T-cell (primary cell): ENCODE measurements at regions not wholly inside any gene's neighbourhood (a gene's known extent, or its start where the extent isn't known, plus 50 kb on each side); places are given as distances from the start of the nearest gene placed in this dataset.

ENCODE experiments used
- ATAC-seq, 4 experiments: fragments of 200-7000 bp in 3 of 4; fragments of 150-1000 bp in 1 of 4; cut with Tn5 transposase; replicated peaks in 1 of 4; 1 replicate in 3 of 4; 2 replicates in 1 of 4; pipeline ENCODE4 v1.10.0; 2021; ENCODE audit warnings: moderate library complexity in 3 of 4, mild to moderate bottlenecking in 2 of 4, moderate number of reproducible peaks in 1 of 4
- CTCF ChIA-PET, 2 donors: fragments of 300-600 bp; sonication (Branson Sonifier 250); formaldehyde crosslinking; loops; one replicate each; lab custom pipeline; 2022; ENCODE audit warnings: antibody characterized with exemption in 2 of 2; lab: Charles Lee
- POLR2A ChIA-PET, 2 donors: fragments of 300-600 bp; sonication (Branson Sonifier 250); formaldehyde crosslinking; loops; one replicate each; lab custom pipeline; 2022; ENCODE audit warnings: antibody characterized with exemption in 2 of 2; lab: Charles Lee
- DNase-seq, 35 experiments: peaks; one replicate each; pipeline versions ENCODE4 v3.0.0 to v3.0.0-alpha.2; 2013 to 2023
- H3K27ac ChIP-seq: one replicate; pipeline ENCODE4 v1.5.1; 2013; ENCODE audit warnings: low read length
- H3K27me3 ChIP-seq, 2 experiments: replicated peaks in 1 of 2; 1 replicate in 1 of 2; 2 replicates in 1 of 2; pipeline versions ENCODE4 v1.6.1 to v1.7.0; 2013; ENCODE audit warnings: low read length in 1 of 2, mixed read lengths in 1 of 2; ENCODE audit not compliant: control insufficient read depth in 2 of 2, insufficient read depth in 2 of 2; ENCODE audit errors: extremely low read depth in 1 of 2
- H3K36me3 ChIP-seq, 2 donors: 1 replicate in 1 of 2; 2 replicates in 1 of 2; pipeline versions ENCODE4 v1.6.1 to v1.7.0; 2013; ENCODE audit warnings: low read length in 1 of 2; ENCODE audit not compliant: control insufficient read depth in 2 of 2, insufficient read depth in 1 of 2; ENCODE audit errors: extremely low read depth in 1 of 2
- H3K4me1 ChIP-seq, 2 experiments: 1 replicate in 1 of 2; 2 replicates in 1 of 2; pipeline versions ENCODE4 v1.6.1 to v1.7.0; 2013; ENCODE audit warnings: low read length in 2 of 2, mixed read lengths in 1 of 2; ENCODE audit not compliant: insufficient read depth in 2 of 2, control insufficient read depth in 1 of 2; ENCODE audit errors: extremely low read depth in 1 of 2
- H3K4me3 ChIP-seq, 2 donors: 1 replicate in 1 of 2; 2 replicates in 1 of 2; pipeline versions ENCODE4 v1.5.1 to v1.7.0; 2013; ENCODE audit warnings: mild to moderate bottlenecking in 2 of 2, low read length in 1 of 2, moderate library complexity in 1 of 2; ENCODE audit not compliant: control insufficient read depth in 1 of 2; ENCODE audit errors: extremely low read depth in 1 of 2
- H3K9me3 ChIP-seq: 2 replicates; pipeline ENCODE4 v1.7.0; 2013
- H3K27ac Mint-ChIP-seq, 2 donors: one replicate each; pipeline ENCODE4 v1.8.0; 2020 to 2021; ENCODE audit warnings: mild to moderate bottlenecking in 2 of 2, mixed read lengths in 2 of 2
- H3K27me3 Mint-ChIP-seq, 2 donors: one replicate each; pipeline ENCODE4 v1.8.0; 2021 to 2022; ENCODE audit warnings: mixed read lengths in 2 of 2
- H3K36me3 Mint-ChIP-seq: one replicate; pipeline ENCODE4 v1.8.0; 2021; ENCODE audit warnings: mixed read lengths
- H3K4me1 Mint-ChIP-seq, 3 donors: one replicate each; pipeline ENCODE4 v1.8.0; 2020 to 2022; ENCODE audit warnings: mixed read lengths in 3 of 3, mild to moderate bottlenecking in 1 of 3
- H3K4me3 Mint-ChIP-seq, 3 donors: one replicate each; pipeline ENCODE4 v1.8.0; 2020 to 2022; ENCODE audit warnings: mild to moderate bottlenecking in 3 of 3, mixed read lengths in 3 of 3, moderate library complexity in 3 of 3
- H3K9me3 Mint-ChIP-seq, 3 donors: one replicate each; pipeline ENCODE4 v1.8.0; 2020 to 2022; ENCODE audit warnings: mixed read lengths in 3 of 3
- WGBS: methylation state at CpG from one replicate; pipeline ENCODE4 v1.1.5; 2013; ENCODE audit warnings: missing lambda C conversion rate; ENCODE audit not compliant: insufficient coverage; 5-methylcytosine and 5-hydroxymethylcytosine counted together

DNA sequence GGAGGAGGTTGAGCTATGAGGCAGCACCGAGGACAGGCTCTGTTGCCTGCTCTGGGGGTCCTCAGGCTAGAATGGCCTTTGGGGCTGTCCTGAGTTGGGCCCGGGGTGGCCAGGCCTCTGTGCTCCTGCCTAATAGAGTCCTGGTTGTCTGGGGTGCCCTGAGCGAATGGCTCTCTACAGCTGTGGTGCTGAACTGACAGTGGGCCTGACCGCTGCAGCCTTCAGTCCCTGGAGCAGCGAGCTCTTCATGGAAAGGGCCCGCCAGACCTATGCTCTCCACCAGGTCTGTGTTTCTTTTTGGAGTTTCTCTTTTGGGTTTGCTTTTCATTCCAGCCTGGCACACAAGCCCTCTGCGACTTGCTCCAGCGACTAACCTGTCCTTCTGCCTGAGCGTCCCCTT is 679.0 kb upstream of the RAB6C start:
- H3K36me3 ChIP-seq: no peaks in the 10 kb centered on the region
- peaks cover 0 to 4% of the 10 kb centered on the region in 2 donors for H3K27me3 Mint-ChIP-seq
- no peak overlapping the region for H3K4me3 ChIP-seq
- peaks cover 0 to 6% of the 10 kb centered on the region in 2 experiments for H3K27me3 ChIP-seq
- no peaks in the 10 kb centered on the region for H3K9me3 ChIP-seq
- no peak overlapping the region for H3K4me3 Mint-ChIP-seq
- ChIA-PET CTCF (no interaction called here), POLR2A (no interaction called here)
- H3K4me1 ChIP-seq: no peaks in the 10 kb centered on the region
- no peaks in the 10 kb centered on the region for H3K9me3 Mint-ChIP-seq
- H3K4me1 Mint-ChIP-seq: no peaks in the 10 kb centered on the region
- WGBS: 84% methylated on average over 5 of the region's 9 CpGs
- DNase-seq (no peak), ATAC-seq (no peak)
- no peaks in the 10 kb centered on the region for H3K36me3 Mint-ChIP-seq
- no peak overlapping the region for H3K27ac Mint-ChIP-seq
- no peak overlapping the region for H3K27ac ChIP-seq

DNA sequence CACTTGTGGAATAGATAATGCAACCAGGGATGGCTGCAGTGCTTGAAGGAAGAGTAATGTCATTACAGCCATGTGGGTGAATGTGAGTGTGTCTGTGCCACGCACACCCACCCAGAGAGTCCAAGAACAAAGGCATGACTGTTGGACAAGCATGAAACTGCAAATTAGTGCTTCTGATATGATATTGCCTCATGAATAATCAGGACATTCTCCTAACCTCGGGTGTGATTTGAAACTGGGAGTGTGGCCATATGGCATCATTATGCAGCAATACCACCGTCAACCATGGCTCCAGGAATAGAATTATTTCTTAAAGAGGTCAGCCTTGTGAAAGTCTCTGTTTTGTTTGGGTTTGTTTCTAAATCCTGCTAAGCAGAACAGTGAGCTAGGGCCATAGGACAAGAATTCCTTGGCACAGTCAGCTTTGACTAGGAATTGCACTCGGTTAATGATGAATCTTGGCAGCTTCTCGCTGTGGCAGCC is 678.0 kb upstream of the RAB6C start:
- no peaks in the 10 kb centered on the region for H3K4me1 Mint-ChIP-seq
- H3K27ac Mint-ChIP-seq: no peak overlapping the region
- no peaks in the 10 kb centered on the region for H3K36me3 ChIP-seq
- peaks cover 0 to 4% of the 10 kb centered on the region in 2 donors for H3K27me3 Mint-ChIP-seq
- ChIA-PET POLR2A (interaction anchor here in 1 of 2 donors (0.7 kb wide), 1 partner anchor 45 kb away, joined by 3 read pairs; no protein-coding TSS in a partner anchor), CTCF (no interaction called here)
- H3K27ac ChIP-seq: no peak overlapping the region
- no peaks in the 10 kb centered on the region for H3K36me3 Mint-ChIP-seq
- no peak for ATAC-seq
- DNase-seq: no peak
- H3K27me3 ChIP-seq: peaks cover 0 to 6% of the 10 kb centered on the region in 2 experiments
- no peak overlapping the region for H3K4me3 Mint-ChIP-seq
- H3K9me3 ChIP-seq: no peaks in the 10 kb centered on the region
- H3K4me1 ChIP-seq: no peaks in the 10 kb centered on the region
- H3K4me3 ChIP-seq: no peak overlapping the region
- no peaks in the 10 kb centered on the region for H3K9me3 Mint-ChIP-seq
- WGBS: 51% methylated on average over 2 of the region's 5 CpGs

DNA sequence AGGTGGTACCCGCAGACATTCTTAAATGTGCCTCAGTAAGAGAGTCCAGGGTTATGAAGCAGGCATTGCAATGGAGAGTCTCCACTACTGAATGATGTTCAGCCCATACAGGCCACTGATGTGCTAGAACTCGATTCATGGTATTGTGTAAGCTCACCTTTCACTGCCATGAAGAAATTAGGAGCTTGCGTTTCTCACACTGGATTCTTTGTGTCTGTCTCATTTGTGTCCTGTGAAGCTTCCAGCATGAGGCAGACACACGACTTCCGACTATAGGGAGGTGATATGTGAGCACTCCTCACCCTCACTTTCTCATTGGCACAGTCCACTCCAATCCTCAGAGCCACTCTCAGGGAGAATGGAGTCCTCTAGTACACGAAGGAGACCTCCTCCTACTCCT is 677.4 kb upstream of the RAB6C start:
- H3K9me3 Mint-ChIP-seq: no peaks in the 10 kb centered on the region
- ChIA-PET CTCF (no interaction called here), POLR2A (no interaction called here)
- WGBS: 65% methylated on average over 4 of the region's 6 CpGs
- no peaks in the 10 kb centered on the region for H3K36me3 Mint-ChIP-seq
- DNase-seq: no peak
- Histone ChIP-seq H3K4me1 (no peaks in the 10 kb centered on the region), H3K27me3 (peaks cover 0 to 6% of the 10 kb centered on the region in 2 experiments), H3K27ac (no peak overlapping the region), H3K4me3 (no peak overlapping the region), H3K36me3 (no peaks in the 10 kb centered on the region), H3K9me3 (no peaks in the 10 kb centered on the region)
- H3K4me1 Mint-ChIP-seq: no peaks in the 10 kb centered on the region
- H3K27me3 Mint-ChIP-seq: peaks cover 0 to 4% of the 10 kb centered on the region in 2 donors
- no peak overlapping the region for H3K4me3 Mint-ChIP-seq
- no peak for ATAC-seq
- no peak overlapping the region for H3K27ac Mint-ChIP-seq

DNA sequence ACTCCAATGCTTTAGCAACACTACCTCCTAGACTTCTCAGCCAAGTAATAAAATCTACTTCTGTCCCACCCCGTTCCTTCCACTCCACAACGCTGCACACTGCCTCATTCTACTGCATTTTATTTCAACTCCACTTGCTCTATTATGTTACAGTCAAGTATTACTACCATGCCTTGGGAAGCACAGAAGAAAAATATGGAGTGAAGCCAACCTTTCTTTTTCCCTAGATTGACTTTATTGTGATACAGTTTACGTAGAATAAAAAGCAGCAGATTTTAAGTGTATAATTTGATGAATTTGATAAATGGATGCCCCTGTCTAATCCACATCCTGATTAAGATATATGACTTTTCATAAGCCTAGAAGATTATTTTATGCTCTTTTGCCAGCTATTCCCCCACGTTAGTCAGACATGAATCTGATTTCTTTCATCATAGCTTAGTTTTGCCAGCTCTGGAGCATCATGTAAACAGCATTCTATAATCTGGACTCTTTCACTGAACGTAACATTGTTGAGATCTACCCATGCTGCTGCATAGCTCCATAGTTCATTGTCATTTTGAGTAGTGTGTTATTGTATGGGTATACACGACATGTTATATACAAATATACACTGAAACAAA is 676.8 kb upstream of the RAB6C start:
- H3K36me3 Mint-ChIP-seq: no peaks in the 10 kb centered on the region
- CTCF ChIA-PET: no interaction called here
- no peak overlapping the region for H3K27ac Mint-ChIP-seq
- DNase-seq: no peak
- H3K27me3 Mint-ChIP-seq: peaks cover 0 to 4% of the 10 kb centered on the region in 2 donors
- Histone ChIP-seq H3K4me3 (no peak overlapping the region), H3K36me3 (no peaks in the 10 kb centered on the region), H3K27me3 (peaks cover 0 to 6% of the 10 kb centered on the region in 2 experiments), H3K4me1 (no peaks in the 10 kb centered on the region), H3K27ac (no peak overlapping the region), H3K9me3 (no peaks in the 10 kb centered on the region)
- POLR2A ChIA-PET: no interaction called here
- no peak overlapping the region for H3K4me3 Mint-ChIP-seq
- WGBS: 47% methylated on average over 3 of the region's 6 CpGs
- no peaks in the 10 kb centered on the region for H3K4me1 Mint-ChIP-seq
- H3K9me3 Mint-ChIP-seq: no peaks in the 10 kb centered on the region
- no peak for ATAC-seq

DNA sequence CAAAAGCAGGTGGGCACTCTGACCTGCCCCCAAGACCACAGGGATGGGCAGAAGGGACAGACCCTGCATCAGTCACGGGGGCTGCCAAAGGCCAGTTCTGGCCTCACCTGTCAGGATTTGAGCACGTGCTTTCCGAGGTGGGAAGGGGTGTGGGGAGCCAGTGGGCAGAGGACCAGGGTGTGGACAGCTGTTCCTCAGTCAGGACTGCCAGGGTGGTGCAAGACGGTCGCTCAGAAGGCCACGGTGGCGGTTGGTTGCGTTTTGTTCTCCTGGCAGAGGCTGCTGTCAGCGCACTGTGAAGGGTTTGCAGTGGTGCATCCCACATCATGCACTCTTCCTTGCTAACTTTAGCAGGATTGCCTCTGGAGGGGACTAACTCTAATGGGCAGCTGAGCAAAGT is 665.3 kb upstream of the RAB6C start:
- Mint-ChIP-seq H3K27ac (no peak overlapping the region), H3K36me3 (no peaks in the 10 kb centered on the region), H3K27me3 (no peaks in the 10 kb centered on the region), H3K4me3 (no peak overlapping the region), H3K9me3 (peaks cover 0 to 4% (median 0%) of the 10 kb centered on the region in 3 donors), H3K4me1 (no peaks in the 10 kb centered on the region)
- H3K9me3 ChIP-seq: no peaks in the 10 kb centered on the region
- ChIA-PET CTCF (interaction anchor here in 1 of 2 donors (0.6 kb wide), 1 partner anchor 26 kb away, joined by 4 read pairs; no protein-coding TSS in a partner anchor), POLR2A (no interaction called here)
- 80% methylated on average over 9 of the region's 9 CpGs for WGBS
- ATAC-seq: no peak
- H3K27ac ChIP-seq: no peak overlapping the region
- no peak for DNase-seq
- no peaks in the 10 kb centered on the region for H3K36me3 ChIP-seq
- H3K27me3 ChIP-seq: peaks cover 0 to 3% of the 10 kb centered on the region in 2 experiments
- H3K4me1 ChIP-seq: no peaks in the 10 kb centered on the region
- H3K4me3 ChIP-seq: no peak overlapping the region

DNA sequence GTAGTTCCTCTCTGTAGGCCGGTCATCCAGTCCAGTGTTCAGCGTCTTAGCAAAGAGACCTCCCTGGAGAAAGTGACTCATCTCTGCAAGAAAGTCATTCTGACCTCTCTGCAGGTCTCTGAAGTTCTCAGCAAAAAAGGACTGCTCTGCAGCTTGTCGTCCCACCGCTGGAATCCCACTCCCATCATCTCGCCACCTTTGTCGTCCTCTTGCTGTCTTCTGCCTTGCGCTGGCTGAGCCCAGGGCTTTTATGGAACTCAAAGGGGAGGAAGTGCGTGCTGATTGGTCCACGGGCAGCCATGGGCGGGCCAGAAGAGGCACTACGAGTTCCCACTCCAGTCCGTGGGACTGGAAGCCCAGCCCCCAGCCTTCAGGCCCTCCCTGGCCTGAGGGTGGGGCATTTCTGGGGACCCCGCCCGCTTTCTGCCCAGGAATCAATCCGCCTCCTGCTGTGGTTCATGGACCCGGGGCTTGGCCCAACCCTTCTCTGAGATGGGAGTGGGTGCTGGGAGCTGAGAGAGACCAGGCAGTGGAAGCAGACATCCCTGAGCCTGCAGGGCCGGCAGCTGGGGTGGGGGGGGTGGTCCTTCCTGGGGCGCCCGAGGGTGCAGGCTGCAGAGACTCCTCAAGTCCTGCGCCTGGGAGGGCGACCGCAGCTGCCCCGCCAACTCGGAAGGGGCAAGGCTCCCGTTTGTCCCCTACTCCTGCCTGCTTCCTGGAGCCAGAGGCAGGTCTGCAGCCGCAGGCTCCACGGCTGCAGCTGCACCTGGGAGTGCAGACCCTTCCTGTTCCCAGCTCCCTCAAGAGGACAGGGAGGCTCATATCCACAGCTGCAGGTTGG is 660.7 kb upstream of the RAB6C start:
- ChIA-PET CTCF (no interaction called here), POLR2A (no interaction called here)
- Mint-ChIP-seq H3K9me3 (peaks cover 0 to 4% (median 0%) of the 10 kb centered on the region in 3 donors), H3K4me1 (no peaks in the 10 kb centered on the region), H3K4me3 (no peak overlapping the region), H3K27me3 (no peaks in the 10 kb centered on the region), H3K36me3 (no peaks in the 10 kb centered on the region), H3K27ac (no peak overlapping the region)
- DNase-seq (no peak), ATAC-seq (no peak)
- H3K27me3 ChIP-seq: peaks cover 0 to 3% of the 10 kb centered on the region in 2 experiments
- H3K27ac ChIP-seq: no peak overlapping the region
- H3K4me3 ChIP-seq: no peak overlapping the region
- WGBS: 87% methylated on average over 19 of the region's 27 CpGs
- H3K4me1 ChIP-seq: no peaks in the 10 kb centered on the region
- no peaks in the 10 kb centered on the region for H3K9me3 ChIP-seq
- no peaks in the 10 kb centered on the region for H3K36me3 ChIP-seq
